Right cardiac atrium (tissue), 5 donors: ENCODE measurements at regions not wholly inside any gene's neighbourhood (a gene's known extent, or its start where the extent isn't known, plus 50 kb on each side); places are given as distances from the start of the nearest gene placed in this dataset.

Experiments used
- ATAC-seq, 2 donors: fragments of 200-7000 bp; cut with Tn5 transposase; one replicate each; pipeline versions ENCODE4 v1.8.0 to v1.9.1; 2020; ENCODE audit warnings: moderate library complexity in 2 of 2, mild to moderate bottlenecking in 1 of 2
- DNase-seq, 3 donors: peaks; one replicate each; pipeline ENCODE4 v3.0.0-alpha.2; 2020
- H3K27ac ChIP-seq: one replicate; pipeline ENCODE4 v1.5.1; 2013; ENCODE audit warnings: mild to moderate bottlenecking, low read length, control low read depth, moderate library complexity
- H3K27me3 ChIP-seq: one replicate; pipeline ENCODE4 v1.6.1; 2013; ENCODE audit not compliant: control insufficient read depth, insufficient read depth
- H3K4me1 ChIP-seq: one replicate; pipeline ENCODE4 v1.6.1; 2013; ENCODE audit warnings: low read length; ENCODE audit not compliant: control insufficient read depth, insufficient read depth
- H3K4me3 ChIP-seq: one replicate; pipeline ENCODE4 v1.5.1; 2013; ENCODE audit warnings: low read length, control low read depth
- H3K9me3 ChIP-seq: one replicate; pipeline ENCODE4 v1.6.1; 2013; ENCODE audit warnings: low read length; ENCODE audit not compliant: control insufficient read depth
- WGBS: extraction: QIAGEN DNeasy Blood & Tissue Kit; methylation state at CpG from one replicate; pipeline ENCODE4 v1.1.7; 2013; 5-methylcytosine and 5-hydroxymethylcytosine counted together
- intact Hi-C, 4 donors: fragments of 100-400 bp; cut with DNase I; formaldehyde crosslinking; loops; one replicate each; pipeline versions ENCODE4 v1.11.0 to v1.14.0; 2022 to 2023
- donor health status: healthy with polysubstance abuse.
- donor health status: DM: no; HTN: yes; CAD: no.
- donor health status: DM: no; HTN: no; CAD: no.
- donor health status: DM: no; HTN: yes; CAD: no; lungs with severe emphysema.
- donor health status: DM: yes; HTN: yes; CAD: no.

GRCh38 chr2:75952173-75952572 is 241.5 kb upstream of the GCFC2 start:
- 83% methylated on average over 1 of the region's 1 CpG for WGBS
- intact Hi-C loops: no loop called here

GRCh38 chr2:75949385-75950030 is 238.8 kb upstream of the GCFC2 start:
- Histone ChIP-seq H3K4me1 (no peaks in the 10 kb centered on the region), H3K27me3 (no peaks in the 10 kb centered on the region), H3K4me3 (no peak overlapping the region), H3K27ac (no peak overlapping the region), H3K9me3 (no peaks in the 10 kb centered on the region)
- WGBS: 52% methylated on average over 4 of the region's 4 CpGs
- DNase-seq (no peak), ATAC-seq (no peak)
- intact Hi-C loops: no loop called here

More at GRCh38 chr2:75952173-75952572, 241.5 kb upstream of the GCFC2 start:
- no peak for DNase-seq
- Histone ChIP-seq H3K27ac (no peak overlapping the region), H3K9me3 (no peaks in the 10 kb centered on the region), H3K4me3 (no peak overlapping the region), H3K4me1 (no peaks in the 10 kb centered on the region), H3K27me3 (no peaks in the 10 kb centered on the region)
- no peak for ATAC-seq

- H3K4me1 ChIP-seq: no peaks in the 10 kb centered on the region
- intact Hi-C loops: no loop called here
- no peak overlapping the region for H3K27ac ChIP-seq
- DNase-seq (no peak), ATAC-seq (no peak)
- no peaks in the 10 kb centered on the region for H3K9me3 ChIP-seq
- 81% methylated on average over 4 of the region's 4 CpGs for WGBS
- H3K4me3 ChIP-seq: no peak overlapping the region
- no peaks in the 10 kb centered on the region for H3K27me3 ChIP-seq
Observed at GRCh38 chr2:75936311-75936710, 225.6 kb upstream of the GCFC2 start.

GRCh38 chr2:75932996-75933395 is 222.3 kb upstream of the GCFC2 start:
- Histone ChIP-seq H3K9me3 (no peaks in the 10 kb centered on the region), H3K4me1 (no peaks in the 10 kb centered on the region), H3K4me3 (no peak overlapping the region), H3K27ac (no peak overlapping the region), H3K27me3 (no peaks in the 10 kb centered on the region)
- ATAC-seq (no peak), DNase-seq (no peak)
- WGBS: 43% methylated on average over 2 of the region's 2 CpGs
- intact Hi-C loops: no loop called here

GRCh38 chr2:75928093-75928492 is 217.4 kb upstream of the GCFC2 start:
- H3K27ac ChIP-seq: no peak overlapping the region
- no peak overlapping the region for H3K4me3 ChIP-seq
- ATAC-seq (no peak), DNase-seq (no peak)
- no peaks in the 10 kb centered on the region for H3K27me3 ChIP-seq
- no peaks in the 10 kb centered on the region for H3K4me1 ChIP-seq
- no peaks in the 10 kb centered on the region for H3K9me3 ChIP-seq
- 80% methylated on average over 2 of the region's 2 CpGs for WGBS
- intact Hi-C loops: no loop called here

GRCh38 chr2:75925331-75926024 is 214.8 kb upstream of the GCFC2 start:
- no peak for ATAC-seq
- no peak for DNase-seq
- intact Hi-C loops: no loop called here
- Histone ChIP-seq H3K4me1 (no peaks in the 10 kb centered on the region), H3K27ac (no peak overlapping the region), H3K9me3 (no peaks in the 10 kb centered on the region), H3K4me3 (no peak overlapping the region), H3K27me3 (no peaks in the 10 kb centered on the region)
- WGBS: 85% methylated on average over 3 of the region's 3 CpGs

- 90% methylated on average over 2 of the region's 2 CpGs for WGBS
- H3K4me3 ChIP-seq: no peak overlapping the region
- H3K27me3 ChIP-seq: no peaks in the 10 kb centered on the region
- no peaks in the 10 kb centered on the region for H3K4me1 ChIP-seq
- H3K27ac ChIP-seq: no peak overlapping the region
- ATAC-seq (no peak), DNase-seq (no peak)
- no peaks in the 10 kb centered on the region for H3K9me3 ChIP-seq
- intact Hi-C loops: no loop called here
Observed at GRCh38 chr2:75922191-75922590, 211.5 kb upstream of the GCFC2 start.

GRCh38 chr2:75920859-75921551 is 210.3 kb upstream of the GCFC2 start:
- 52% methylated on average over 8 of the region's 8 CpGs for WGBS
- intact Hi-C loops: no loop called here
- no peak for ATAC-seq
- H3K9me3 ChIP-seq: no peaks in the 10 kb centered on the region
- H3K4me3 ChIP-seq: no peak overlapping the region
- DNase-seq: no peak
- no peak overlapping the region for H3K27ac ChIP-seq
- no peaks in the 10 kb centered on the region for H3K4me1 ChIP-seq
- no peaks in the 10 kb centered on the region for H3K27me3 ChIP-seq

GRCh38 chr2:75915851-75916634 is 205.3 kb upstream of the GCFC2 start:
- intact Hi-C loops: no loop called here
- H3K4me1 ChIP-seq: no peaks in the 10 kb centered on the region
- H3K27me3 ChIP-seq: no peaks in the 10 kb centered on the region
- DNase-seq (no peak), ATAC-seq (no peak)
- 61% methylated on average over 5 of the region's 5 CpGs for WGBS
- no peak overlapping the region for H3K4me3 ChIP-seq
- no peaks in the 10 kb centered on the region for H3K9me3 ChIP-seq
- no peak overlapping the region for H3K27ac ChIP-seq

- H3K9me3 ChIP-seq: no peaks in the 10 kb centered on the region
- WGBS: 28% methylated on average over 5 of the region's 5 CpGs
- no peaks in the 10 kb centered on the region for H3K4me1 ChIP-seq
- H3K27ac ChIP-seq: no peak overlapping the region
- ATAC-seq (no peak), DNase-seq (no peak)
- H3K4me3 ChIP-seq: no peak overlapping the region
- intact Hi-C loops: no loop called here
- no peaks in the 10 kb centered on the region for H3K27me3 ChIP-seq
Observed at GRCh38 chr2:75896779-75897366, 186.2 kb upstream of the GCFC2 start.
